ENCODE measurements at regions not wholly inside any gene's neighbourhood (a gene's known extent, or its start where the extent isn't known, plus 50 kb on each side); places are given as distances from the start of the nearest gene placed in this dataset.
"Not testable (repeated sequence)": the region's sequence is repeated elsewhere in the genome, so short reads cannot be mapped to it uniquely, and the experiment has no call there.

GRCh38 chr5:57394421-57395210, 88.0 kb downstream of the ACTBL2 start:
- DNase-seq: no peak

DNA sequence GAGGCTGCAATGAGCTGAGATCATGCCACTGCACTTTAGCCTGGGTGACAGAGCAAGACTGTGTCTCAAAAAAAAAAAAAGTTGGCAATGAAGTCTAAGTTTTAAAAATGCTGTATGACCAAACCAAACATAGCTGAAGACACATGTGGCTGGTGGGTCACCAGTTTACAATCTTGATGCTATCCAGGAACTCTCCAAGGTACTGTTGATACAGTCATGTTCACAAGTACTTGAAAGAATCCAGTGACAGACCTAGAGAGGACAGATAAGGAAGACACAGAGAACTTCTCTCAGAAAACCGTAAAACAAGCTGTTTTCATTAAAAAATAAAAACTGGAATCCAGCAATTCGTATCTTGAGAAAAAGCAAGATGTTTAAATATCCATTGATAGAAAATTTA, 95.7 kb downstream of the ACTBL2 start:
- no peak for DNase-seq

DNA sequence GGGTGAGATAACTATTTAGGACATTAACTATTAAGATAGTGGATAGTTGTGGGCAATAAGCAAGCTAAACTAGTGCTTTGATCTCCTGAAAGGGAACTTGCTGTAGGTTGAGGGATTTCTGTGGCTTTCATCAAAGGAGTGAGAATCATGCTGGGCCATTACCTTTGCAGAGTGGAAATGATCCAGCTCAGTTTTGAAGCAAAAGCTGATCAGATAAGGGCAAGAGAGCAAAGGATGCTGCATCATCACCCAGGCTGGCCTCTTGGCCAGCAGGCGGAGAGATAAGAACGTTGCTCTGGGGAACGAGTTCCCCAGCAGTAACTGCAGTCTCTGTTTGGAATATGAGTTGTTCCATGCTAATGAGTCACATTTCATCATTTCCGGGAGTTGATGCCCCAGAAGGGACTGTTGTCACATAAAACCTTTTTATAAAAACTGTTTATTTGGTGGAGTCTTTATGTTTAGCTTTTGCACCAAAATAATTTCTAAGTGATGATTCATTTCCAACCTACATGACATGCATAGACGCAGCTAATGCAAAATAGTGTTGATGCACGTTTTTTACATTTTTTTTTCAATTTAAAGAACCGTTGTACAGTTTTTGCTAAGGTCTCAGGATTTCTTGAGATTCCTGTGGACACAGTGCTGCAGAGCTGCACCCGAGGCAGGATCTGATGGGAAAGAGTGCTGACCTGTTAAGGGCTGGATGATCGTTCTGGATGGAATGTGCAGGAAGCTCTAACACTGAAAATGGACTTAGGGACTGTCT, 99.3 kb downstream of the ACTBL2 start:
- no peak for DNase-seq

GRCh38 chr5:57382655-57383054, 100.0 kb downstream of the ACTBL2 start:
- no peak for DNase-seq

GRCh38 chr5:57370376-57370775, 112.2 kb downstream of the ACTBL2 start:
- no peak for DNase-seq

DNA sequence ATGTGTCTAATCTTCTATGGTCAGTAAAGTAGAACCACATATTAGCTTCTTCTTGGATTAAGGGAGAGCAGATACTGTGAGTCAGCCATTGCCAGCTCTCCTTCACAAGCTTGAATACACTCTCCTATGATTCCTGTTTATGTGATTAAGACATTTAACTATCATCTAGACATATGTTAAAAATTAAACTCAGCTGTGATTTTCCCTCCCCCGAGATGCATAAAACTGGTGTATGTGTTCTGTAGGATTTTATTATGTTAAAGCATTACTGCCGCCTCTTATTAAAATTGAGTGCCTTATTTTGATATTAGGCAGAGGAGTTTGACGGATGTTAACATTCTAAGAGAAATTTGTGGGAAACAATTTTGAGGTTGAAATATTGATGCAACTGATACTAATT, 114.6 kb downstream of the ACTBL2 start:
- DNase-seq: no peak

GRCh38 chr5:57366744-57367143, 115.9 kb downstream of the ACTBL2 start:
- no peak for DNase-seq

DNA sequence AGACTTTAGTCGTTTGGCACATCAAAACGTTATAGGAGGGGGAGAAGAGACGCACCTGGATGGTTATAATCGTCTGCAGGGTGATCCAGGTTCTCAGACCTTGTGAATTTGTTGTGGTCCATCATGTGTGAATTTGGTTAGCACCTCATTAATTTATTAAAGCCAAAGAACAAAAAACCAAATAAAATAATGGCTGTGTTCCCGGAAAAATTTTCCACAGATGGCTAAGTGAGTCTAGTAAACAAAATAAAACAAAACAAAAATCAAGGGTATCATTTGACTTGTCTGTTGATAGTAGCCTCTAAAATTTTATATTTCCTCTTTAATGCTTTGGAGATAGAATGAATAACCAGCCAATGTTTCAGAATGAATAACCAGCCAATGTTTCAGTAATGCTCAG, 119.7 kb downstream of the ACTBL2 start:
- DNase-seq: no peak

DNA sequence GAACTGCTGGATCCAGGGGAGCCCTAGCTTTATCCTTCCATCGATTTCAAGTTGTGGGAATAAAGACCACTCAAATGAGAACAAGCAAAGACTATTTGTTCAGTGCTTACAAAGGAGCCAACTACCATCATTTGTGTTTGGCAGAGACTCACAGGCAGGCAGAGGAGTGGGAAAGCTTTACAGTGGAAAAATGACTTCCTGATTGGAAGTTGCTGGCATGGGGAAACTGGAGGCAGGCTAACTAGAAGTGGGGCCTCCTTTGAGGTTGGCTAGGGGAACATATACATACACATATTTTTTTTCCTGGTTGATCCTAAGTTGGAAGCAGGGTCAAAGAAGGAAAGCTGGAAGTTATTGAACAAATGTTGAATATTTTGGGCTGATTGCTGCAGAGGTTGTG, 121.7 kb downstream of the ACTBL2 start:
- no peak for DNase-seq

DNA sequence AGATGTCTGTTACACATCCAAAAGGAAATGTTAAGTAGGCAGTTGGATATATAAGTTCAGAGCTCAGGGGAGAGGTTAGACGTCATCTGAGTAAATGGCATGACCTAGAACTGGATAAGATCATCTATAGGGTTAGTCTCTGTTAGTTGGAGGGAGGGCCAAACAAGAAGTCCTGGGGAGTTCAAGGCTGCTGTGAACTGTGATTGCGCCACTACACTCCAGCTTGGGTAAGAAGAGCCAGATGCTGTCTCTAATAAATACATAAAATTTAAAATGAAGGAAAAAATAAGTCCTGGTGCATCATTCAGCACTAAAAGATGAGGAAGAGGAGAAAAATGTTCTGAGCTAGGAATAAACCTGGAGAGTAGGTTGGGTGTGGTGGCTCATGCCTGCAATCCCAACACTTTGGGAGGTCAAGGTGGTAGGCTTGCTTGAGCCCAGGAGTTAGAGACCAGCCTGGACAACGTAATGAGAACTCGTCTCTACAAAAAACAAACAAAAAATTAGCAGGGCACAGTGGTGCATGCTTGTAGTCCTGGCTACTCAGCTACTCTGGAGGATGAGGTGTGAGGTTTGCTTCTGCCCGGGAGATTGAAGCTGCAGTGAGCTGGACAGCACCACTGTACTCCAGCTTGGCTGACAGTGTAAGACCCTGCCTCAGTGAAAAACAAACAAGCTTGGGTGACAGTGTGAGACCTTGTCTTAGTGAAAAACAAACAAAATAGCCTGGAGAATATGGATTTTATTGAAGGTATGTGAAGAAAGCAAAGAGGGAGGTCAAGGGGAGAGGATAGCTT, 123.6 kb downstream of the ACTBL2 start:
- DNase-seq: no peak

DNA sequence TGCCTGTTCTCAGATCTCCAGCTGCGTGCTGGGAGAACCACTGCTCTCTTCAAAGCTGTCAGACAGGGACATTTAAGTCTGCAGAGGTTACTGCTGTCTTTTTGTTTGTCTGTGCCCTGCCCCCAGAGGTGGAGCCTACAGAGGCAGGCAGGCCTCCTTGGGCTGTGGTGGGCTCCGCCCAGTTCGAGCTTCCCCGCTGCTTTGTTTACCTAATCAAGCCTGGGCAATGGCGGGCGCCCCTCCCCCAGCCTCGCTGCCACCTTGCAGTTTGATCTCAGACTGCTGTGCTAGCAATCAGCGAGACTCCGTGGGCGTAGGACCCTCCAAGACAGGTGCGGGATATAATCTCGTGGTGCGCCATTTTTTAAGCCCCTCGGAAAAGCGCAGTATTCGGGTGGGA, 125.8 kb downstream of the ACTBL2 start:
- DNase-seq: not testable (repeated sequence)

- DNase-seq: no peak
Measured at GRCh38 chr5:57349214-57349613, 133.4 kb downstream of the ACTBL2 start.

- DNase-seq: no peak
Measured at GRCh38 chr5:57348376-57349140, 134.1 kb downstream of the ACTBL2 start.

GRCh38 chr5:57346328-57346727, 136.3 kb downstream of the ACTBL2 start:
- DNase-seq: no peak

GRCh38 chr5:57341380-57341979, 141.1 kb downstream of the ACTBL2 start:
- no peak for DNase-seq

- DNase-seq: no peak
Measured at GRCh38 chr5:57340681-57341080, 141.9 kb downstream of the ACTBL2 start.

DNA sequence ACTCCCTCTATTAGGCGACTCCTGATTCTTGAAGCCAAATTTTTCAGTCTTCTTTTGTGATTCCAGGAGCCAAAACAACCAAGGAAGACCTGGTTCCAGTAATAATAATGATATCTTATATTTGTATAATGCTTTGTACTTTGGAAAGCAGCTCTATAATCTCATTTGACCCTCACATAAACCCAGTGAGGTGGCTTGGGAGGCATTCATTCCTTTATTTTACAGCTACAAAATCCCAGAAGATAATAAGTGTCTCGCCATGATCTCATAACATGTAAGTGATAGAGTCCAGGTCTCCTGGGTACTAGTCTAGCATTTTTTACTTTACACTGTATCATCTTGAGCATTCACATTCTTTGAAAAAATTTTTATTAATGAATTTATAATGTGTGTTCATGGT, 143.1 kb downstream of the ACTBL2 start:
- DNase-seq: no peak

DNA sequence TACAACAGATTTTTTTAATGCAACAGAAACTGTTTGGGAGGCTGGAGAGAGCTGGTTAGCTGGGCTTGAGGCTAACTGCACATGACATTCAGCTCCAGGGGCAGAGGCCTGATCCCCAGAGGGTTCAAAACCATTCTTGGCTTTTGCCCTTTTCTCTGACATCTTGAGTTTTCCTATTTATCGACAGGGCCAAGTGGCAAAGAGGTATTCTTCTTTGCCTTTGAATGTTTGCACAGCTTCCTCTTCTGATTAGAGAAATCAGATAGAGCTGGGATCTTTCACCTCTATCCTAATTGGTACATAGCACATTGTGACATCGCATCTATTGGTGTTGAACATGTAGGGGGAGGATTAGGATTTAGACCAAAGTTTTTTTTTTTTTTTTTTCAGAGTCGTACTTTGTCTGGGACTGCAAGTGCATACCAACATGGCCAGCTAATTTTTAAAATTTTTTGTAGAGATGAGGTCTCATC, 143.7 kb downstream of the ACTBL2 start:
- no peak for DNase-seq

GRCh38 chr5:57338068-57338867, 144.3 kb downstream of the ACTBL2 start:
- DNase-seq: peak; percentile 17 to 48

DNA sequence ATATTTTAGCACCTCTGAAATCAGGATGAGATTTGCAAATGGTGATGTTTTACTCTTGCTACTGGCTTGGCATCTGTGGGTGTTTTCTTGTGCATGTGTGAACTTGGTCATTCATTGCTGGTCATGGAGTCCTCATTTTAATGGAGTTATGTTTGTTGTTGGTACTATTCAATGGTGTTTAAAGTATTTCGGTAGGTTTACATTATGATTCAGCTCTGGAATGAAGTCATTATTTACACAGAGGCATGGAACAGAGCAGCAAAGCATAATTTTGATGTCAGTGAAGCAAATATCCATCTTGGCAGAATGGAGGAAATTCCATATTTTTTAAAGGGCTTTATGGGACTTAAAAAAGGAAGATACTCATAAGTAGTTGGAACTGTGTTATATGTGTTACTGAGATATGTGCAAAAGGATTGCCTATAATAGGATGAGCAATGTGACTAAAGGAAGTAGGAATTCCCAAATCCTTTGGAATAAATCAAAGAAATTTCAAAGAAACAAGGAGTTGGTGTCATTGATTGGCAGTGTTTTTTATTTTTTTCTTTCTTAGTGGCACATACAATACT, 147.4 kb downstream of the ACTBL2 start:
- no peak for DNase-seq

DNA sequence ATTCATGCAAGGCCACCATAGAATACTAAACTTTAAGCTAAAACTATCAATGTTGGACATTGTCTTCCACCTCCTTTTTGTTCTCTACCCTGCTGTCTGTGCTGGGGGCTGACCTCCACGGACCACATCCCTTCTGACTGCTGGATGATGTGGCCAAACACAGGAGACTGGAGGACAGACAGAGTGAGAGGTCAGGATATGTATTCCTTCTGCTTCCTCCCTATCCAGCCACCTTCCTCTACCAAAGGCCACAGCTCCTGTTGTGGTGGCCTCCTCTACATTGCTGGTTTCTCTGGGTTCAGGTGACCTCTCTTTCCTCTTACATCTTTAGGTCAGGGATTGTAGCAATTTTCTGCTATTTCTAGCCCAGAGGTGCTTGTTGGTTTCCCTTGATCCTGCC, 148.1 kb downstream of the ACTBL2 start:
- DNase-seq: no peak

Measured in AML-193 (cell line).